HEK293 (cell line): ENCODE measurements at regions not wholly inside any gene's neighbourhood (a gene's known extent, or its start where the extent isn't known, plus 50 kb on each side); places are given as distances from the start of the nearest gene placed in this dataset.

Experiments used
- BCL6B ChIP-seq: fragments of 450-650 bp; formaldehyde crosslinking; IDR thresholded peaks from 2 replicates; pipeline ENCODE4 v1.5.1; 2017; ENCODE audit warnings: missing biosample characterization, missing genetic modification characterization
- CTCF ChIP-seq: fragments of 450-650 bp; formaldehyde crosslinking; IDR thresholded peaks from 2 replicates; pipeline ENCODE4 v1.5.1; 2016; ENCODE audit warnings: missing biosample characterization, missing genetic modification characterization
- SCRT1 ChIP-seq: fragments of 450-650 bp; formaldehyde crosslinking; IDR thresholded peaks from 2 replicates; pipeline ENCODE4 v1.5.1; 2016; ENCODE audit warnings: missing biosample characterization, missing genetic modification characterization, borderline replicate concordance
- ZIC2 ChIP-seq: fragments of 450-650 bp; formaldehyde crosslinking; IDR thresholded peaks from 2 replicates; pipeline ENCODE4 v1.5.1; 2016; ENCODE audit warnings: missing biosample characterization, missing genetic modification characterization
- ZNF18 ChIP-seq: fragments of 450-650 bp; formaldehyde crosslinking; IDR thresholded peaks from 2 replicates; pipeline ENCODE4 v1.5.1; 2016; ENCODE audit warnings: missing biosample characterization, missing genetic modification characterization
- ZNF274 ChIP-seq, 2 experiments: fragments of 200-500 bp in 1 of 2; fragments of 450-650 bp in 1 of 2; sonication (Bioruptor generic) in 1 of 2; formaldehyde crosslinking in 1 of 2; IDR thresholded peaks; 2 replicates each; pipeline versions ENCODE4 v1.5.1 to v1.6.1; 2014 to 2016; ENCODE audit warnings: borderline replicate concordance in 1 of 2, inconsistent platforms in 1 of 2, low read length in 1 of 2, missing biosample characterization in 1 of 2, missing genetic modification characterization in 1 of 2
- ZSCAN30 ChIP-seq: fragments of 450-650 bp; IDR thresholded peaks from 2 replicates; pipeline ENCODE4 v1.5.1; 2018; ENCODE audit warnings: missing biosample characterization, mild to moderate bottlenecking, missing genetic modification characterization, moderate library complexity
- TF ChIP-seq, protein P1 (sequence below): fragments of 450-650 bp; formaldehyde crosslinking; IDR thresholded peaks from 2 replicates; pipeline ENCODE4 v1.5.1; 2016; ENCODE audit warnings: missing biosample characterization, missing genetic modification characterization

- no peak for TF ChIP-seq CTCF (tag by site-specific recombination)
- no peak for TF ChIP-seq ZNF18 (tag by site-specific recombination)
- no peak for TF ChIP-seq BCL6B (tag by site-specific recombination)
- TF ChIP-seq ZSCAN30 (tag by site-specific recombination) = no peak
- TF ChIP-seq SCRT1 (tag by site-specific recombination) = no peak
- no peak for TF ChIP-seq ZIC2 (tag by site-specific recombination)
- no peak for TF ChIP-seq ZNF274 (IDR thresholded peaks at IDR 0.05; ENCODE audit: low read length)
- no peak for TF ChIP-seq ZNF274 (tag by site-specific recombination; IDR thresholded peaks at IDR 0.05; ENCODE audit: borderline replicate concordance)
- TF ChIP-seq, protein P1, sequence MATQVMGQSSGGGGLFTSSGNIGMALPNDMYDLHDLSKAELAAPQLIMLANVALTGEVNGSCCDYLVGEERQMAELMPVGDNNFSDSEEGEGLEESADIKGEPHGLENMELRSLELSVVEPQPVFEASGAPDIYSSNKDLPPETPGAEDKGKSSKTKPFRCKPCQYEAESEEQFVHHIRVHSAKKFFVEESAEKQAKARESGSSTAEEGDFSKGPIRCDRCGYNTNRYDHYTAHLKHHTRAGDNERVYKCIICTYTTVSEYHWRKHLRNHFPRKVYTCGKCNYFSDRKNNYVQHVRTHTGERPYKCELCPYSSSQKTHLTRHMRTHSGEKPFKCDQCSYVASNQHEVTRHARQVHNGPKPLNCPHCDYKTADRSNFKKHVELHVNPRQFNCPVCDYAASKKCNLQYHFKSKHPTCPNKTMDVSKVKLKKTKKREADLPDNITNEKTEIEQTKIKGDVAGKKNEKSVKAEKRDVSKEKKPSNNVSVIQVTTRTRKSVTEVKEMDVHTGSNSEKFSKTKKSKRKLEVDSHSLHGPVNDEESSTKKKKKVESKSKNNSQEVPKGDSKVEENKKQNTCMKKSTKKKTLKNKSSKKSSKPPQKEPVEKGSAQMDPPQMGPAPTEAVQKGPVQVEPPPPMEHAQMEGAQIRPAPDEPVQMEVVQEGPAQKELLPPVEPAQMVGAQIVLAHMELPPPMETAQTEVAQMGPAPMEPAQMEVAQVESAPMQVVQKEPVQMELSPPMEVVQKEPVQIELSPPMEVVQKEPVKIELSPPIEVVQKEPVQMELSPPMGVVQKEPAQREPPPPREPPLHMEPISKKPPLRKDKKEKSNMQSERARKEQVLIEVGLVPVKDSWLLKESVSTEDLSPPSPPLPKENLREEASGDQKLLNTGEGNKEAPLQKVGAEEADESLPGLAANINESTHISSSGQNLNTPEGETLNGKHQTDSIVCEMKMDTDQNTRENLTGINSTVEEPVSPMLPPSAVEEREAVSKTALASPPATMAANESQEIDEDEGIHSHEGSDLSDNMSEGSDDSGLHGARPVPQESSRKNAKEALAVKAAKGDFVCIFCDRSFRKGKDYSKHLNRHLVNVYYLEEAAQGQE = no peak
These were observed 106.5 kb upstream of the PRKD1 start for GRCh38 chr14:30034152-30034551.
